GM12873 (cell line): ENCODE measurements at regions not wholly inside any gene's neighbourhood (a gene's known extent, or its start where the extent isn't known, plus 50 kb on each side); places are given as distances from the start of the nearest gene placed in this dataset.

ENCODE experiments used
- CTCF ChIP-seq: IDR thresholded peaks from 2 replicates; pipeline ENCODE4 v1.5.1; 2012; ENCODE audit warnings: low read depth, mild to moderate bottlenecking, moderate library complexity, low read length, control low read depth; ENCODE audit not compliant: insufficient read depth; ENCODE audit errors: missing control alignments

GRCh38 chr13:29922281-29922821, 71.9 kb upstream of the UBL3 start:
- TF ChIP-seq CTCF = no peak

GRCh38 chr13:29921542-29921941, 71.1 kb upstream of the UBL3 start:
- no peak for TF ChIP-seq CTCF

GRCh38 chr13:29920025-29920643, 69.7 kb upstream of the UBL3 start:
- no peak for TF ChIP-seq CTCF

- TF ChIP-seq CTCF = no peak
These were observed 68.4 kb upstream of the UBL3 start for GRCh38 chr13:29918845-29919244.

GRCh38 chr13:29917650-29918049, 67.2 kb upstream of the UBL3 start:
- no peak for TF ChIP-seq CTCF

GRCh38 chr13:29914581-29914980, 64.2 kb upstream of the UBL3 start:
- no peak for TF ChIP-seq CTCF

- no peak for TF ChIP-seq CTCF
These were observed 61.5 kb upstream of the UBL3 start for GRCh38 chr13:29911781-29912418.
